Testis (tissue), 2 donors: ENCODE measurements at regions not wholly inside any gene's neighbourhood (a gene's known extent, or its start where the extent isn't known, plus 50 kb on each side); places are given as distances from the start of the nearest gene placed in this dataset.

Source experiments
- POLR2A ChIP-seq: fragments of 450-650 bp; IDR thresholded peaks from one replicate; pipeline ENCODE4 v1.6.1; 2017; ENCODE audit warnings: antibody characterized with exemption, mild to moderate bottlenecking, moderate library complexity
- TF ChIP-seq, protein P1 (sequence below), 3 experiments: fragments of 450-650 bp in 2 of 3; fragments of 200-600 bp in 1 of 3; sonication (generic) in 1 of 3; IDR thresholded peaks; one replicate each; pipeline ENCODE4 v1.5.1; 2016 to 2019; ENCODE audit warnings: antibody characterized with exemption in 3 of 3, mild to moderate bottlenecking in 2 of 3, moderate library complexity in 1 of 3

DNA sequence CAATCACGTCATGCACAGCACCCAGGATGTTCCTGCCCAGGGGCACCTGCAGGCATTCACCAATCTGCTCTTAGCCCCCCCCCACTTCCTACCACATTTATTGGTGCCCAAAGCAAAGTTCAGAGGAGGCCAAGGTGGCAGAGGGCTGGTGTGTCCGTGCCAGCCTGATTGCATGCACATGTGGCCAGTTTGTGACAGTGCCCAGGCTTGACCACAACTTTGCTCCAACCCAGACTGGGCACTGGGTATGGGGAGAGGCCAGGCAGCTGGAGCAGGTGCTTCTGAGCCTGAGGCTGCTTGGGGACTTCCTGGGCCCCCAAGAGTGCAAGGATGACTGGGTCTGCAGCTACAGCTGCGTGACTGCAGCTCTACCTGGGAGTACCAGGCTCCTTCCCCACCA, 192.3 kb upstream of the BCHE start:
- TF ChIP-seq, protein P1, sequence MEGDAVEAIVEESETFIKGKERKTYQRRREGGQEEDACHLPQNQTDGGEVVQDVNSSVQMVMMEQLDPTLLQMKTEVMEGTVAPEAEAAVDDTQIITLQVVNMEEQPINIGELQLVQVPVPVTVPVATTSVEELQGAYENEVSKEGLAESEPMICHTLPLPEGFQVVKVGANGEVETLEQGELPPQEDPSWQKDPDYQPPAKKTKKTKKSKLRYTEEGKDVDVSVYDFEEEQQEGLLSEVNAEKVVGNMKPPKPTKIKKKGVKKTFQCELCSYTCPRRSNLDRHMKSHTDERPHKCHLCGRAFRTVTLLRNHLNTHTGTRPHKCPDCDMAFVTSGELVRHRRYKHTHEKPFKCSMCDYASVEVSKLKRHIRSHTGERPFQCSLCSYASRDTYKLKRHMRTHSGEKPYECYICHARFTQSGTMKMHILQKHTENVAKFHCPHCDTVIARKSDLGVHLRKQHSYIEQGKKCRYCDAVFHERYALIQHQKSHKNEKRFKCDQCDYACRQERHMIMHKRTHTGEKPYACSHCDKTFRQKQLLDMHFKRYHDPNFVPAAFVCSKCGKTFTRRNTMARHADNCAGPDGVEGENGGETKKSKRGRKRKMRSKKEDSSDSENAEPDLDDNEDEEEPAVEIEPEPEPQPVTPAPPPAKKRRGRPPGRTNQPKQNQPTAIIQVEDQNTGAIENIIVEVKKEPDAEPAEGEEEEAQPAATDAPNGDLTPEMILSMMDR (IDR thresholded peaks at IDR 0.05): no peak
- TF ChIP-seq POLR2A: no peak
